GM12892 (cell line): ENCODE measurements at regions not wholly inside any gene's neighbourhood (a gene's known extent, or its start where the extent isn't known, plus 50 kb on each side); places are given as distances from the start of the nearest gene placed in this dataset.

Experiments used
- POLR2A ChIP-seq: IDR thresholded peaks from 2 replicates; pipeline ENCODE4 v1.6.1; 2011; ENCODE audit warnings: low read depth, low read length, control low read depth
- POLR2AphosphoS5 ChIP-seq: IDR thresholded peaks from 2 replicates; pipeline ENCODE4 v1.6.1; 2011; ENCODE audit warnings: low read depth, low read length, control low read depth
- TAF1 ChIP-seq: IDR thresholded peaks from 2 replicates; pipeline ENCODE4 v1.6.1; 2011; ENCODE audit warnings: low read depth, mild to moderate bottlenecking, control low read depth, low read length, borderline replicate concordance

GRCh38 chr3:29141197-29141917, 139.5 kb upstream of the RBMS3 start:
- TF ChIP-seq POLR2A (no peak), TAF1 (no peak), POLR2AphosphoS5 (no peak)
